ENCODE measurements at regions not wholly inside any gene's neighbourhood (a gene's known extent, or its start where the extent isn't known, plus 50 kb on each side); places are given as distances from the start of the nearest gene placed in this dataset.
A peak's percentile ranks its signal among the peaks of the same experiment; 100 is the strongest.

- no peak for DNase-seq (ENCODE audit: low spot score)
These were observed 69.0 kb upstream of the SPANXN1 start for GRCh38 chrX:145178268-145178667.

GRCh38 chrX:145190801-145191389 lies 56.4 kb upstream of the SPANXN1 start:
- DNase-seq (ENCODE audit: low spot score), result peak; percentile 8

Data from activated CD4-positive, alpha-beta T cell treated with anti-CD3 and anti-CD28 coated beads, Interleukin-2, Interleukin-4, amounts not matched to agents 100 ng/mL and 50 ng/mL, durations not matched to agents 16 hours and 8 hours (primary cell).